Mesothelial cell of epicardium (in vitro differentiated cells): ENCODE measurements at regions not wholly inside any gene's neighbourhood (a gene's known extent, or its start where the extent isn't known, plus 50 kb on each side); places are given as distances from the start of the nearest gene placed in this dataset.
A peak's percentile ranks its signal among the peaks of the same experiment; 100 is the strongest.

Source experiments
- DNase-seq, 2 experiments: peaks; one replicate each; pipeline ENCODE4 v3.0.0; 2021; ENCODE audit warnings: low spot score in 2 of 2; ENCODE audit not compliant: unreplicated experiment in 2 of 2
- H3K27ac Mint-ChIP-seq: 2 replicates; pipeline ENCODE4 v1.8.0; 2021; ENCODE audit warnings: mixed read lengths
- H3K27me3 Mint-ChIP-seq: 2 replicates; pipeline ENCODE4 v1.8.0; 2021; ENCODE audit warnings: low read depth, mixed read lengths
- H3K36me3 Mint-ChIP-seq: 2 replicates; pipeline ENCODE4 v1.8.0; 2021; ENCODE audit warnings: mixed read lengths
- H3K4me1 Mint-ChIP-seq: 2 replicates; pipeline ENCODE4 v1.8.0; 2021; ENCODE audit warnings: mixed read lengths
- H3K4me3 Mint-ChIP-seq: 2 replicates; pipeline ENCODE4 v1.8.0; 2021; ENCODE audit warnings: mild to moderate bottlenecking, moderate library complexity, mixed read lengths
- H3K9me3 Mint-ChIP-seq: 2 replicates; pipeline ENCODE4 v1.8.0; 2021; ENCODE audit warnings: mixed read lengths
- CTCF ChIP-seq: fragments of 200-600 bp; sonication (generic); IDR thresholded peaks from one replicate; pipeline ENCODE4 v1.5.0; 2021; ENCODE audit warnings: antibody characterized with exemption; ENCODE audit not compliant: unreplicated experiment

DNA sequence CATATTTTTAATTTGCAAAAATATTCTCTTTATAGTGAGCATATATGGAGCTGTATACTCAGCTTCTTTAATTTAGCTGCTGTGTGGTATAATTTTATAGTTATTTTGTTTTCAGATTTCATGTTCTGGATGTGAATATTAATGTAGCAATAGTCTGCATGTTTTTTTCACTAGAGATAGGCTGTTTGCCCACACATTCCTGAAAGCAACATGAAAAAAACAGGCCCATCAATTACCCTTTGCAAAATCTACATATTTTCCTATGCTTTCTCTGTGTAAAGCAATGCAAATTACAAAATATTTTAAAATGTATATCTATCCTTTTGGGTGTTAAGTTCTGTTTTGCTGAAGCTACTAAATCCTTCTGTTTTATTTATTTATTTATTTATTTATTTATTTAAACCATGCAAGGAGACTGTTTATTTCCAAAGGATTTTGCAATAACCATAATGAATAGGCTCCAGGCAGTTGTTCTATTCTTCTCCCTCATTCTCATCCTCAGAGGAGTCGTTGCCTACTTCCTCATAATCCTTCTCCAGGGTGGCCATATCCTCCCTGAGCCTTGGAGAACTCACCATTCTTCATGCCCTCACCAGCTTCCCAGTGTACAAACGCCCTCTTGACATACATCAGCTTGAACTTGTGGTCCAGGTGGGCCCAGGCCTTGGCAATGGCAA lies 277.1 kb downstream of the ANKRD50 start:
- H3K4me1 Mint-ChIP-seq, result peaks cover 25% of the 10 kb centered on the region
- no peak for DNase-seq
- H3K27ac Mint-ChIP-seq, result no peak overlapping the region

GRCh38 chr4:124437853-124438495 lies 274.6 kb downstream of the ANKRD50 start:
- H3K4me3 Mint-ChIP-seq, result no peak overlapping the region
- no peaks in the 10 kb centered on the region for H3K36me3 Mint-ChIP-seq
- peaks cover 5% of the 10 kb centered on the region for H3K9me3 Mint-ChIP-seq

More for the DNA sequence above, 277.1 kb downstream of the ANKRD50 start:
- Mint-ChIP-seq H3K4me3 (no peak overlapping the region), H3K9me3 (peaks cover 4% of the 10 kb centered on the region), H3K27me3 (no peaks in the 10 kb centered on the region), H3K36me3 (no peaks in the 10 kb centered on the region)
- no peak for TF ChIP-seq CTCF

GRCh38 chr4:124445071-124445470 lies 267.5 kb downstream of the ANKRD50 start:
- Mint-ChIP-seq H3K36me3 (peaks cover 15% of the 10 kb centered on the region), H3K27me3 (no peaks in the 10 kb centered on the region), H3K9me3 (peaks cover 39% of the 10 kb centered on the region), H3K27ac (no peak overlapping the region), H3K4me3 (no peak overlapping the region), H3K4me1 (no peaks in the 10 kb centered on the region)
- no peak for DNase-seq
- no peak for TF ChIP-seq CTCF

More at GRCh38 chr4:124437853-124438495, 274.6 kb downstream of the ANKRD50 start:
- Mint-ChIP-seq H3K27me3 (no peaks in the 10 kb centered on the region), H3K4me1 (peaks cover 20% of the 10 kb centered on the region), H3K27ac (peak overlapping the region; percentile 14)
- TF ChIP-seq CTCF, result no peak
- no peak for DNase-seq

DNA sequence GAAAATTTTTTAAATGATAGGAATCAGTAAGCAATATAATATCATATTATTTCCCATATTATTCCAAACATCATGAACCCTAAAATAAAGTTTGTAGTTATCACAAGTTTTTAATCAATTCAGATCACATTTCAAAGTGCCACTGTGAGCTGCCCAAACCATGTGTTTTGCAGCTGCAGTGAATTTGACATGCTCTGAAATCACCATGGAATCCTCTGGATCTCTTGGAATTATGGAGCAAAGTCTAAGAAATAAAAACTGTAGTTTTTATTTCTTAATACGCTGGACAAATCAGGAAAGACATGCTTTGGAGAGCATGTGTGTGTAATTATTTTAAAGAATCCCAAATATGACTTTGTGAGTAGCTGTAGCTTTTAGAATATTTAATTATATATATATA lies 262.7 kb downstream of the ANKRD50 start:
- H3K27me3 Mint-ChIP-seq, result no peaks in the 10 kb centered on the region
- no peak for TF ChIP-seq CTCF
- H3K4me3 Mint-ChIP-seq, result no peak overlapping the region
- no peak for DNase-seq
- H3K4me1 Mint-ChIP-seq, result peaks cover 6% of the 10 kb centered on the region
- H3K9me3 Mint-ChIP-seq, result peaks cover 26% of the 10 kb centered on the region
- H3K36me3 Mint-ChIP-seq, result peaks cover 8% of the 10 kb centered on the region
- no peak overlapping the region for H3K27ac Mint-ChIP-seq

- Mint-ChIP-seq H3K27ac (no peak overlapping the region), H3K4me1 (peaks cover 6% of the 10 kb centered on the region), H3K27me3 (no peaks in the 10 kb centered on the region)
Observed at GRCh38 chr4:124450851-124451250, 261.7 kb downstream of the ANKRD50 start.

More at GRCh38 chr4:124450851-124451250, 261.7 kb downstream of the ANKRD50 start:
- TF ChIP-seq CTCF, result no peak
- Mint-ChIP-seq H3K9me3 (peaks cover 22% of the 10 kb centered on the region), H3K4me3 (no peak overlapping the region), H3K36me3 (peaks cover 5% of the 10 kb centered on the region)
- DNase-seq, result no peak
